ENCODE measurements at regions not wholly inside any gene's neighbourhood (a gene's known extent, or its start where the extent isn't known, plus 50 kb on each side); places are given as distances from the start of the nearest gene placed in this dataset.

- no peak for TF ChIP-seq SUZ12 (IDR thresholded peaks at IDR 0.05)
- no peak for TF ChIP-seq TARDBP (IDR thresholded peaks at IDR 0.05)
- TF ChIP-seq FOXA1 (IDR thresholded peaks at IDR 0.05) = no peak
Observed at GRCh38 chrX:5644776-5645175, 583.9 kb downstream of the NLGN4X start.
